ENCODE measurements at regions not wholly inside any gene's neighbourhood (a gene's known extent, or its start where the extent isn't known, plus 50 kb on each side); places are given as distances from the start of the nearest gene placed in this dataset.

GRCh38 chr16:8080817-8081216 is 509.5 kb downstream of the TMEM114 start:
- H3K4me1 ChIP-seq (ENCODE audit: insufficient read depth) = no peaks in the 10 kb centered on the region
- H3K9me2 ChIP-seq (ENCODE audit: insufficient read depth) = no peaks in the 10 kb centered on the region
- TF ChIP-seq CREB1 (CRISPR knock-in tag; IDR thresholded peaks at IDR 0.05; ENCODE audit: low read depth) (no peak), ETS1 (IDR thresholded peaks at IDR 0.05) (no peak), STAT1 (IDR thresholded peaks at IDR 0.05; ENCODE audit: unreplicated experiment) (no peak), ZNF331 (CRISPR knock-in tag; IDR thresholded peaks at IDR 0.05; ENCODE audit: low read depth) (no peak)
- H3K27me3 ChIP-seq (ENCODE audit: insufficient read depth) = no peaks in the 10 kb centered on the region
- ATAC-seq = no peak
- no peaks in the 10 kb centered on the region for H3F3A ChIP-seq (replicated peaks; ENCODE audit: low read depth)
- no peaks in the 10 kb centered on the region for H4K20me1 ChIP-seq (replicated peaks; ENCODE audit: insufficient read depth)
- no peaks in the 10 kb centered on the region for H3K4me1 Mint-ChIP-seq
- peaks cover 27% of the 10 kb centered on the region for H3K9me3 Mint-ChIP-seq
- no peaks in the 10 kb centered on the region; the same call in 1 of the 2 replicates for H3K36me3 ChIP-seq (ENCODE audit: insufficient read depth)
- H3K27ac ChIP-seq (ENCODE audit: low read depth) = no peak overlapping the region
- no peak for DNase-seq (ENCODE audit: low spot score)
- H2AFZ ChIP-seq = no peak overlapping the region
- H3K4me3 Mint-ChIP-seq = no peak overlapping the region
- no peaks in the 10 kb centered on the region; the same call in 1 of the 3 replicates for H3K36me3 Mint-ChIP-seq (ENCODE audit: low read depth)
- no peak overlapping the region for H3K4me3 ChIP-seq
- no peaks in the 10 kb centered on the region for H3K27me3 Mint-ChIP-seq (ENCODE audit: insufficient read depth, low read depth, poor library complexity)
- H3K27ac Mint-ChIP-seq = no peak overlapping the region
- H3K4me2 ChIP-seq = no peak overlapping the region
- H3K79me2 ChIP-seq (replicated peaks; ENCODE audit: insufficient read depth) = no peaks in the 10 kb centered on the region

GRCh38 chr16:8075271-8075670 is 515.0 kb downstream of the TMEM114 start:
- no peak for TF ChIP-seq JUNB (IDR thresholded peaks at IDR 0.05; ENCODE audit: unreplicated experiment)
- TF ChIP-seq REST (IDR thresholded peaks at IDR 0.05; ENCODE audit: unreplicated experiment) = no peak
- no peak for TF ChIP-seq CTCF (conservative IDR thresholded peaks at IDR 0.05; ENCODE audit: low read depth in 2 of 2)
- no peak for TF ChIP-seq STAT1 (IDR thresholded peaks at IDR 0.05; ENCODE audit: unreplicated experiment)
- no peak for TF ChIP-seq POLR2AphosphoS5 (IDR thresholded peaks at IDR 0.05; ENCODE audit: low read depth)
- no peak for TF ChIP-seq EZH2 (IDR thresholded peaks at IDR 0.05; ENCODE audit: low read depth, unreplicated experiment)
- no peak for TF ChIP-seq NANOG (IDR thresholded peaks at IDR 0.05; ENCODE audit: borderline replicate concordance)
- H3F3A ChIP-seq (replicated peaks; ENCODE audit: low read depth) = no peaks in the 10 kb centered on the region
- no peak overlapping the region for H2AFZ ChIP-seq
- no peaks in the 10 kb centered on the region for H3K9me2 ChIP-seq (ENCODE audit: insufficient read depth)
- H4K20me1 ChIP-seq (replicated peaks; ENCODE audit: insufficient read depth) = no peaks in the 10 kb centered on the region
- no peak overlapping the region for H3K27ac ChIP-seq (ENCODE audit: low read depth)
- H3K36me3 ChIP-seq (ENCODE audit: insufficient read depth) = no peaks in the 10 kb centered on the region
- no peak overlapping the region for H3K4me3 ChIP-seq
- Mint-ChIP-seq H3K4me3 (no peak overlapping the region), H3K27ac (no peak overlapping the region), H3K36me3 (ENCODE audit: low read depth) (no peaks in the 10 kb centered on the region; the same call in 1 of the 3 replicates), H3K27me3 (ENCODE audit: insufficient read depth, low read depth, poor library complexity) (peaks cover 3% of the 10 kb centered on the region), H3K4me1 (no peaks in the 10 kb centered on the region), H3K9me3 (peaks cover 40% of the 10 kb centered on the region)
- DNase-seq (ENCODE audit: low spot score) (no peak), ATAC-seq (no peak)
- no peaks in the 10 kb centered on the region for H3K79me2 ChIP-seq (replicated peaks; ENCODE audit: insufficient read depth)
- no peak overlapping the region for H3K4me2 ChIP-seq
- no peaks in the 10 kb centered on the region for H3K27me3 ChIP-seq (ENCODE audit: insufficient read depth)
- no peaks in the 10 kb centered on the region for H3K4me1 ChIP-seq (ENCODE audit: insufficient read depth)

Measured in GM23338 (cell line).